NCI-H2196 treated with DMSO at 0.1 percent for 48 hours (cell line): ENCODE measurements at regions not wholly inside any gene's neighbourhood (a gene's known extent, or its start where the extent isn't known, plus 50 kb on each side); places are given as distances from the start of the nearest gene placed in this dataset.
A peak's percentile ranks its signal among the peaks of the same experiment; 100 is the strongest.

ENCODE experiments used
- DNase-seq: peaks from one replicate; lab custom pipeline; 2025; ENCODE audit not compliant: unreplicated experiment; lab: John Stamatoyannopoulos, UW

DNA sequence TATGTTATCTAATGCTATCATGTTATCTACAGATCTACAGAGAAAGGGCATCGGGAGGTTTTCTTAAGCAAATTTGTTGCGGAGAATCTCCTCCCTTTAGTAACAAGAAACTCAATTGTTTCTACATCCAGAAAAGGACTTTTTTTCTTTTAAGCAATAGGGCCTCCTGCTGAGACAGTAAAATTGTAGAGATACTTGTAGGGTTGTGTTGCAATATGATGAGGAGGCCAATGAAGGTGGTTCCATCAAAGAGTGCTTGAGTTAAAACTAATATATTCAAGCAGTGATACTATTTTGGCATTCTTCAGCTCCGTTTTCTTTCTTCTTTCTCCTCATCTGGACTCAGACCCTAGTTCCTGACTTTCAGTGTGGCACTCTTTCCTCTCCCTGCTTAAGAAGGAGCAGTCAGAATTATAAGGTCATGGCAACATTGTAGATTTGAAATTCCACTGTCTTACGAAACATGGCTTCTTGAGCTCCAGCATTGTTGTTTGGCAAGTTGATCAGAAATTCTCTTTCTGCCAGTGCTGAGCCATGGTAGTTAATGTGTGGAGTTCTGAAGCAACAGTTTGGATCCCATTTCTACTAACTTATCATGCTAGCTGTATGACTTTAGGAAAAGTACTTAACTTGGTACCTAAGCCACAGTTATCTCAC is 202.0 kb upstream of the SLC14A2 start:
- no peak for DNase-seq

DNA sequence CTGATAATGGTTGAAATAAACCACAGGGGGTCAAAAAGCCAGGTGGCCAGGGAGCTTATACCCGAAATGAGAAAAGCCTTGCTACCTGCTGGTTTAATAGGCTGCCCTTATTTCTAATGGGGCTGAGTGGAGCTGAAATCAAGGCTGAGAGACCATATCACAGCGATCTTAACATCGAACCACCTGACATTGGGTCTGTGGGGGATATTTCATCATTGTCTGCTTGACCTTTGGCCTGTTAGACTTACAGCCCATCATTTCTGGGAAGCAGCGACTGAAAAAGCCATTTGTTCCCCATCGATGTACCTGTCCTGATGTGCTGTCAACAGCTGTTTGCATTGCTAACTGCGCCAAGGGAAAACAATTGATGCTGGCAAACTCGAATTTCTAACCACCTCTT is 199.7 kb upstream of the SLC14A2 start:
- DNase-seq = no peak

DNA sequence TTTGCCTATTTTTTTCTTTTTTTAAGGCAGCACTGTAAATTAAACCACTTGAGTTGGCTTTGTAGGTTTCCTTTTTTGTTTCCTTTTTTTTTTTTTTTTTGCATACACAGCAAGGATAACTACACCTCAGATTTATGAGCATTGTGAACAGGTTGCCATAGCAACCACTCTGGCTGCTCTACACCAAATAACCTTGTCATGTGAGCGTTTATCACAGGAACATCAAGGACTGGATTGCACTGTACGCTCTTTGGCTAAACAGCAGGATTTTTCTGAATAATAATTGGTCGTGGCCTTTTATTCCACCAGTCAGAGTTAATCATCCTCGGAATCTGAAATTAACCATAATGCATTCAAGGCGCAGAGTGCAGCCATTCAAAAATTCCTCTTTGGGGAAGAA is 199.1 kb upstream of the SLC14A2 start:
- DNase-seq = peak; percentile 61

DNA sequence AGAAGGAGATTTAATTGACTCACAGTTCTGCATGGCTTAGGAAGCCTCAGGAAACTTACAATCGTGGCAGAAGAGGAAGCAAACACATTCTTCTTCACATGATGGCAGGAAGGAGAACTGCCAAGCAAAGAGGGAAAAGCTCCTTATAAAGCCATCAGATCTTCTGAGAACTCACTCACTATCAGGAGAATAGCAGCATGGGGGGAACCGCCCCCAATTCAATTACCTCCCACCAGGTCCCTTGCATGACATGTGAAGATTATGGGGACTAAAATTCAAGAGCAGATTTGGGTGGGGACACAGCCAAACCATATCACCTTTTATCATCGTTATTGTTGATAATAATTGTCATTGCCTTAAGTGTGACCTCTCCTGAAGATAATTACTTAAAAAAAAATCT is 197.9 kb upstream of the SLC14A2 start:
- DNase-seq = no peak

GRCh38 chr18:45423659-45424058 is 191.6 kb upstream of the SLC14A2 start:
- no peak for DNase-seq

DNA sequence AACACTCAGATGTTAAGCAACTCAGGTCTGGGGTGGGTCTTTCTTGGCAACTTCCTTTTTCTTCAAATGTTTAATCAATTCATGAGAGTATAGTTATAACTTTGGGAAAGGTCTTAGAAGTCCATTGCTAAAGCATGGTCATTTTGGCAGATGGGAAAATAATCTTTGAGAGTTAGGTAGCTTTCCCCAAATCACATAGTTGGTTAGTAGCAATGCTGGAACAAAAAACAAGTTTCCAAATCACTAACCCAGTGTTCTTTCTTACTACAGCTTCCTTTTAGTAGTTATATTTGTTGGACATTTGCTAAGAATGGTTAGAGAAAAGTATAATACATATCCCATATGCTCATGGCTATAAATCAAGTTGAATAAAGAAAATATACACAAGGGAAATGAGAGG is 185.2 kb upstream of the SLC14A2 start:
- DNase-seq = no peak

DNA sequence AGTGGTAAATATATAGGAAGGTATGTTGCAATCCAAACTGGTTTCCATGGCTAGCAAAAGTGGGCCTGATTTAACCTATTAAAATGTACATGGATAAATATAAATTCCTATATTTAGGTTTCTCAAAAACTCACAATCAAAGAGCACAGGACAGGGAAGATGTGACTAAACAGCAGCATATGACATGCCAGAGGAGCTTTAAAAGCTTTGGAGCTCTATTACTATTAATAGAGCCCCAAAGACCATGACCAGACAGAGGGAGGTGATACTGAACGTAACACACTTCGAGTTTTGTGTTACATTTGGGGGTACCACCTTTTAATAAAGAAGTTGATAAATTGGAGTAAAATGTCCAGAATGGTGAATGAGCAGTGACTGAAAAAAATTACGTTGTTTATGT is 179.5 kb upstream of the SLC14A2 start:
- no peak for DNase-seq

DNA sequence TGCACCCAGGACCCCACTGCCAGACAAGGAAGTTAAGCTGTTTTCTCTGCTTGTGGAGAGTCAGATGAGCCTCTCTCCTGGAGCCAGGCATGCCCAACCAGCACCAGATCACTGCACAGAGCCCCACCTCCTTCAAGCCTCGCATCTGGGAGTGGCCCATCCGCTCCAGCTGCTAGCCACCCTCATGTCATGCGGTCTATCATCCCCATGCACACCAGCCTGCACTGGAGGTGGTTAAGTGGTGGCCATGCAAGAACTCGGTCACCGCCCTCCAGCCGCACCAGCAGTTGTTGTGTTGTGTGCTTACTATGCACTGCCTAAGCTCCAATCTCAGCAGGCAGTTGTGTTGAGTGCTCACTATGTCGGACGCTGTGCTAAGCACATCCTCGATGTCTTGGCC is 177.9 kb upstream of the SLC14A2 start:
- DNase-seq = no peak

- DNase-seq = no peak
These were observed 175.2 kb upstream of the SLC14A2 start for GRCh38 chr18:45439851-45440645.

GRCh38 chr18:45441110-45441847 is 174.0 kb upstream of the SLC14A2 start:
- no peak for DNase-seq

DNA sequence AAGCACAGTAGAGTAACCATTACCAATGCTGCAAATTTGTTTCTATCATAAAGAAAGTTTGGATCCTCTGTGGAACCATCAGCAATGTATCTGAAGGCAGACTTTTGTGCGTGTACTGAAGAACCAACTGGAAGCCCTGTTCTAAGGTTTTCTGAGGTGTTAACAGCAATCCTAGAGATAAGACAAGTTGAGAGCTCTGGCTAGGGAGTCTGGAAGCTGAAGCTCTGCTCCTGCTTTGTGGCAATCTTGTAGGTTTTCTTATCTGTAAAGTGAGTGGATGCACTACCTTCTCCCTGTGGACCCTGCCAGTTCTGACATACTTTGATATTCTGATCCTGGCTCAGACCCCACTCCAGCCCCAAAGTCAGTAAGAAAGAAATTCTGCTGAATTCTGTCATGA is 171.2 kb upstream of the SLC14A2 start:
- DNase-seq = no peak

- no peak for DNase-seq
These were observed 167.7 kb upstream of the SLC14A2 start for GRCh38 chr18:45447355-45448265.

DNA sequence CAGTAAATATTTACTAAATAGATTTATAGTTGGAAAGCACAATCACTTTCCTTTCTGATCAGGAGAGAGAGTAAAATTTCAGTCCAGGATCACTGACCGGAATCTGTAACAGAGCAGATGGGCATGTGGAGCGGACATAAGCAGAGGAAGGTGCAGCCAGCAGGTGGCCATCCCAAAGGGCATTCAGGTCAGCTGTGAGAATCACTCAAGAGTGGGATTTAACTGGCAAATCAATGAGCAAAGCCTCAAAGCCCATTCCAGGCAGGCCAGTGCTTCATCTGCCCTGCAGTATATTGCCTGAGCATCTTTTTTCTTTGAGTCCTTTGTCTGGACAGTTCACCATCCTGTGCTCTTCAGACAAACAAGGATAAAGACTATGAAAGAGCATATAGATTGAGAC is 166.4 kb upstream of the SLC14A2 start:
- no peak for DNase-seq

- DNase-seq = peak; percentile 11
These were observed 165.7 kb upstream of the SLC14A2 start for GRCh38 chr18:45449418-45450227.

- no peak for DNase-seq
These were observed 158.9 kb upstream of the SLC14A2 start for GRCh38 chr18:45456090-45457021.

DNA sequence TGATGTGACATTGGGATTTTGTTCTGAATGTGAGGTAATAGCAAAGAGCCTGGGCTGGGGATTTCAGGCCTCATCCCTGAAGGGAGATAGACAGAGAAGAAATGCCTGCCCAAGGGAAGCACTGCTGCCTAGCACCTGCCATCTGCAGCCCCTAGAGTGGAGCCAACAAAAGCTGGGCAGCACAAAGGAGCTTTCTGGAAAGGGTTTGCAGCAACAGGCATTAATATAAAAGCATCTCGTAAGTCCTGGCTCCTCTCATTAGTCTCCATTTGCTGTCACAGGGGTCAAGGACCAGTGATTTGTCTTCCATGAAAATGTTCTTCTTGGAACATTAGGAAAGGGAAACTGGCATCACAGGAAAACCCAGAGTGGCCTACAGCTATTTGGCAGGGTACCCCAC is 157.2 kb upstream of the SLC14A2 start:
- DNase-seq = no peak

- no peak for DNase-seq
These were observed 153.1 kb upstream of the SLC14A2 start for GRCh38 chr18:45462179-45462578.

DNA sequence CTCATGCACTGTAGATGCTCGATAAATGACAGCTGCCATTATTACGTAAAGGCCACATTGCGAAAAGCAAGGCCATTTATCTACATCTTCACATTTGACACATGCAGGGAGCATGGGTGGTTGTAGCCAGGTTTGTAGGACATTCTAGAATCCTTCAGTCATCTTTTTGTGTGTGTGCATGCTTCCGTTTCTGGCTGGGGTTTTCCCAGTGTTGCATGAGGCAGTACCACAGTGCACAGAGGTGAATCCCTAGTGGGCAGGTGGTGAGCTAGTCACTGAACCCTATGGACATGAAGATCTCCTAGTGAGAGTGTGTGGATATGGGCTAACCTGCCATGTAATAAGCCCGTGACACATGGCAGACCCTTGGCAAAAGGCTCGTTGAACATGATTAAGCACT is 151.8 kb upstream of the SLC14A2 start:
- DNase-seq = no peak

DNA sequence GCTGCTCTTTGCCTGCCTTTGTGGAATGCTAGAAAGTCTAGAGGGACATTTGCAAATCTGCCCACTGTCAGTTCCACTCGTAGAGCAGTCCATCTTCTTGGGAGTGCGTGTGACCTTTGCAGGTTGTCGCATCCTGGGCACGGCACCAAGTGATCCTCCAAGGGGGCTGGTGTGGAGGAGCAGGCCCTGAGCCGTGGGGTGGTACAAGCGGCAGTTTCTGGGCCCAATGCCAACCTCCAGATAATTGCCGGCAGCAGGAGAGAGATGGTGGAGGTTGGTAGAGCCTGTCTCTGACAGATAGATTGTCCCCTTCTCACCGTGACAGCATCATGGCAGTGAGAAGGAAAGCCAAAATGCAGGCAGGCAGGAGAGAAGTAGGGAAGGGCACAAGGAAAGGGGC is 150.7 kb upstream of the SLC14A2 start:
- DNase-seq = no peak
